CMK (cell line): ENCODE measurements at regions not wholly inside any gene's neighbourhood (a gene's known extent, or its start where the extent isn't known, plus 50 kb on each side); places are given as distances from the start of the nearest gene placed in this dataset.
A peak's percentile ranks its signal among the peaks of the same experiment; 100 is the strongest.
"Not testable (repeated sequence)": the region's sequence is repeated elsewhere in the genome, so short reads cannot be mapped to it uniquely, and the experiment has no call there.

Source experiments
- DNase-seq: peaks from one replicate; pipeline ENCODE4 v3.0.0-alpha.2; 2010; ENCODE audit warnings: low read depth

DNA sequence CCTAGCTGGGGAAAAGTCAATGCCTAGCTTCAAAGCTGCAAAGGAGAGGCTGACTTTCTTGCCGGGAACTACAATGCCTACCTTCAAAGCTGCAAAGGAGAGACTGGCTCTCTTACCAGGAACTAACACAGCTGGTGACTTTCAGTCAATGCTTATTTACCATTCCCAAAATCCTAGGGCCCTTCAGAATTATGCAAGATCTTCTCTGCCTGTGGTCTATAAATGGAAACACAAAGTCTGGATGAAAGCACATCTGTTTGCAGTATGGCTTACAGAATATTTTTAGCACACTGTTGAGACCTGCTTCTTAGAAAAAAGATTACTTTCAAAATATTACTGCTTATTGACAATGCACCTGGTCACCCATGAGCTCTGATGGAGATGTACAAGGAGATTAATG, 259.4 kb downstream of the PLK2 start:
- DNase-seq, result no peak

DNA sequence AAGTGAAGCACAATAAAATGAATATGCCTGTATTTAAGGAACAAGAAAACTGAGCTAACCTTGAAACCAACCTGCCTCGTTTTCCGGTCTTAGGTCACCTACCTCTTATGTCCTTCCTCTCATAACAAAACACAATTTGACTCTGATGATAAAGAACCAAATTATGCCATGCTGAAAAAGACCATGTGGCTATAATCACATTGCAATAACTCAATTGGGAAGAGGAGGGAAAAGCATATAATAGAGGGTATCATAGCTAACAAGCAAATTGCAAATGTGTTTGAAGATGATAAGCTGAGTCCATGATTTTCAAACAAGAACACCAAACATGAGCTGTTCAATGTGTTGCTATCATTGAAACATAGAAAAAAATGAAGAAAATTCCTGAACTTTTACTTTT, 260.8 kb downstream of the PLK2 start:
- no peak for DNase-seq

DNA sequence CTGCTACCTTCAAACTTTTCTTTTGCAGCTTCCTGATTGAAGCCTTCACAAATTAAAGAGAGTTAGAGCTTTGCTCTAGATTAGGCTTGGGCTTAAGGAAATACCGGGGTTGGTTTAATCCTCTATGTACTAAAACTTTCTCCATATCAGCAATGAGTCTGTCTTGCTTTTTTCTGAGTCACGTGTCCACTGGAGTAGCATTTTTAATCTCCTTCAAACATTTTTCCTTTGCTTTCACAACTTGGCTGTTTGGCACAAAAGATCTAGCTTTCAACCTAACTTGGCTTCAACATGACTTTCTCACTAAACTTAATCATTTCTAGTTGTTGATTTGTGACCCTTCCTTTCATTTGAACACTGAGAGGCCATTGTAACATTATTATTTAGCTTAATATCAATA, 261.6 kb downstream of the PLK2 start:
- no peak for DNase-seq

DNA sequence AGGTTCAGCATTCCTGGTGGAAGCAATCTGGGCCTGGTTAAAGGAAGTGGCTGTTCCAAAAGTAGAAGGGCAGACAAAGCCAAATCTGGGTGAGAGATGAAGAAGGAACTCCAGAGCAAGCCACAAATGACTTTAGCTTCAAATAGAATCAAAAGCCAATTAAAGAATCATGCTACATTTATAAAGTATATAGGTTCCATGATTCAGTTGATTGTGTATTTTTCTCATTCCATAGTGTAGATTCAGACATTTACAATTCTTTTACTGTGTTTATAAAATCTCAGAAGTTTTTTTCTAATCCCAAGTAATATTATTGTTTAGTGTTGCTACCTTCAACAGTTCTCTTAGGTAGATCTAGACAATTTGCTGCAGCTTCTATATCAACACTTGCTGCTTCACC, 262.0 kb downstream of the PLK2 start:
- no peak for DNase-seq

- DNase-seq, result no peak
Measured at GRCh38 chr5:58191443-58191842, 268.4 kb downstream of the PLK2 start.

DNA sequence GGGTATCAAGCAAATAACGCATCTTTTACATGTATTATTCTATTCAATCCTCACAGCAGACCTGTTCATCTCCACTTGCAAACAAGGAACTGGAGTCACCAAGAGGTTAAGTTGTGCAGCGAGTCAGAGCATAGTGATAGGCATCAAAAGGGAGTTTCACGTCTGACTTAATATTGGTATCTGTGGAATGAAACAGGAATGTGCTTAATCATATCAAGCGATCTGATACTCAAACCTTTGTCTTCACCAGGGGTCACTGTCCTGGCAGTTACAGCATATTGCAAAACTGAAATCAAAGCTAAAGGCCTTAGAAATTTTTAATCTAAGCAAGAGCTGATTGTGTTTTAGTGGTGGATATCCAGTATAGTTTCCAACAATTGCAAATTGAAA, 271.6 kb downstream of the PLK2 start:
- DNase-seq, result no peak

GRCh38 chr5:58187432-58188261, 272.2 kb downstream of the PLK2 start:
- DNase-seq, result no peak

GRCh38 chr5:58185801-58186200, 274.1 kb downstream of the PLK2 start:
- no peak for DNase-seq

DNA sequence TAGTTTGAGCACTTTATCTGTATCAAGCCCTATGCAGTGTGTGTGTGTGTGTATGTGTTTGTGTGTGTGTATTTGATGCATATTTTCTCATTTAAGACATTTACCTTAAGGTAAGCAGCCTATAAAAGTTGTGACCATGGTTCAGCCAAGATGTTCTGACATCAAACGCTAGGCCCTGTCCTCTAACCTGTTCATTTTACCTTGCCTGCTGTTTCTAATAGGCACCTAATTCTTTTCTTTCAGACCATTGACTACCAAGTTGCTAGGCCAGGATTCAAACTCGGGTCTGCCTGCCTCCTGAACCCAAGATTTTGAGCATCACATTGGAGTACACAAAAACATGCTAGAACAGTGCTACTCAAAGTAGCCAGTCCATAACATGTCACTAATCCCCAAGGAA, 274.5 kb downstream of the PLK2 start:
- no peak for DNase-seq

DNA sequence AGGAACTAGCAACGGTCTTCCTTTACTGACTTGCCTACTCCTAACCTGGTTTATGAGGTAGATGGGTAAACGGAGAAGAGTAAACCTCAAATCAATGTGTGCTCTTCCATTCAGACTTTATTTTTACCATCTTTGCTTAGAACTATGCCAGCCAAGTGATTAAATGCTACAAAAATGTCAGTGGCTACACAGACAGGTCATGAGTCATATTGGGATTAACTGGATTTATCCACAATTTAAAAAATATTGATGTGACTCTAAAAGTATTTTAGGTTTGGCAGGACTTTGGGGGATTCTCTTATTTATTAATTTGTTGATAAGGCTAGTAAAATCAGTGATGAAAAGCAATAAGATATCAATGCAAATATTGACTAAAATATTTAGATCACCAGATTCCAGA, 275.0 kb downstream of the PLK2 start:
- no peak for DNase-seq

DNA sequence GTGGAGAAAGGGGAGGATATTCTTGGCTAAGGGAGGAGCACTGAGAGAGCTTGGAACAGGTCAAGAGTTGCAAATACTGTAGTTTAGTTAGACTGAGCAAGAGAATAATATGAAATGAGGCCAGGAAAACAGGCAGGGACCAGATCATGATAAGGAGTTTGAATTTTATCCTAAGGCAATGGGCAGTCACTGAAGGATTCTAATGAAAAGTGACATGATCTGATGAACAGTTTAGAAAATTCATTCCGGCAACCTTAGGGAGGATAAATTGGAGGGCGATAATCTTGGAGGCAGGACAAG, 276.1 kb downstream of the PLK2 start:
- no peak for DNase-seq

GRCh38 chr5:58183078-58183785, 276.7 kb downstream of the PLK2 start:
- no peak for DNase-seq

- no peak for DNase-seq
Measured at GRCh38 chr5:58182287-58182841, 277.5 kb downstream of the PLK2 start.

GRCh38 chr5:58181578-58182286, 278.2 kb downstream of the PLK2 start:
- DNase-seq, result no peak

DNA sequence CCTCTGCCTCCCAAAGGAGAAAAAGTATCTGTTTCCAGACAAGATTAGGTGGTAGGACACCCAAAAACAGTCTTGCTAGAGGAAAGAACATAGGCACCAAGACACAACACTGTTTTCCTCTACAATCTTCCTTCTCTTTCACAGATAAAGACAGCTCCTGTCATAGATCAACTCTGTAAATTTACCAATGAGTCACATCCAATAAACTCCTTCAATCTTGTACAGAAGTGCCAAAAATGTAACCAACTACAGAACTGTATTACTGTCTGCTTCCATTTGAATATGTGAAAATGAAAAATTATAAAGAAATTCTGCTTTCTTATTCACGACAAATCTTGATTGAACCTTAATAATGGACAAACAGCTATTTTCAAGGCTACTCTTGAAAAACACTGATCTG, 286.9 kb downstream of the PLK2 start:
- no peak for DNase-seq

DNA sequence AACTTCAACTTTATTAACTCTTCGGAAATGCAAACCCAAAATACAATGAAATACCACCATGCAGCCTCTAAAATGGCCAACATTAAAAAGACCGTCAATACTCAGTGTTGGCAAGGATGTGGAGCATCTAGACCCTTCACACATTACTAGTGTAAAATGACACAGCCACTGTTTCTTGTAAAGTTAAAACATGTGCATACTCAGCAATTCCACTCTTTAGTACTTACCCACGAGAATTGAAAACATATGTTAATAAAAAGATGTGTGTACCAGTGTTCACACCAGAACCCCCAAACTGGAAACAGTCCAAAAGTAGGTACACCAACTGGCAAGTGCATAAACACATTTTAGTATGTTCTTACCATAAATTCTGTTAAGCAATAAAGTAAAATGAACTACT, 294.7 kb downstream of the PLK2 start:
- DNase-seq, result no peak

DNA sequence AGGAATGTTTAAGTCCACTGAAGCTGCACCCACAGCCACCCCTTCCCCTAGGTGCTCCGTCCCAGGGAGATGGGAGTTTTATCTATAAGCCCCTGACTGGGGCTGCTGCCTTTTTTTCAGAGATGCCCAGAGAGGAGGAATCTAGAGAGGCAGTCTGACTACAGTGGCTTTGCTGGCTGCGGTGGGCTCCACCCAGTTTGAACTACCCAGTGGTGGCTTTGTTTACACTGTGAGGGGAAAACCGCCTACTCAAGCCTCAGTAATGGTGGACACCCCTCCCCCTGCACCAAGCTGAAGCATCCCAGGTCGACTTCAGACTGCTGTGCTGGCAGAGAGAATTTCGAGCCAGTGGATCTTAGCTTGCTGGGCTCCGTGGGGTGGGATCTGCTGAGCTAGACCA, 298.0 kb downstream of the PLK2 start:
- DNase-seq, result not testable (repeated sequence)

DNA sequence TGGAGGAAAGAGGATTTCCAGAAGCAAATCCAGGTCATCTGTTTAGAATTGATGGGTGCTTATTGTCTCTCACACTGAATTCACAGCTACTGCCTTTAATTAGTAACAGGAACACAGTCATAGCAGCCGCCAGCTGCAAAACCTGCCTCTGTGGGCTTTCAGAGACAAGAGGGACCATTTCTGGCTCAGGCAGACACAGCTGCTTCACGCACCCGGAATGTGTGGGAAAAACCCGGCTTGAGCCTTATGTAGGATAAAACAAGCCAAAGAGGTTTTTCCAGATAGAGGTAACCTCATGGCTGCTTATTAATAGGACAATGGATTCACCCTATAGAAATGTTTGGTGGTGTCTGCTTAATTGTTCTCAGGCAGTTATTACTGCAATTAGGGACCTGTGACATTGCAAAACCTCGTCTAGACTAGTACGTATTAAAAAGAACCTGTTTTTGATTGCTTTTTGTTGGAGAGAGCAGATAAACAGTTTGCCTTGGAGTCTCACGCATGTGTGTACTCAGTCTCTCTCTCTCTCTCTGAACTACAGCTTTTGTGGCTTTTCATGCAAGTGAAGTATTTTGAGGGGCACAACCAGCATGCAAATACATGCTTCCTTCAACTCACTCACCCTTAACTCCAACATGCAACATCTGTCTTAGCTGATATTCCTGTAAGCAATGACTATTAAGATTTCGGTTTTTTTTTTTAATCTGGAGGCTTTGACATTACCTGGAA, 302.7 kb downstream of the PLK2 start:
- no peak for DNase-seq

DNA sequence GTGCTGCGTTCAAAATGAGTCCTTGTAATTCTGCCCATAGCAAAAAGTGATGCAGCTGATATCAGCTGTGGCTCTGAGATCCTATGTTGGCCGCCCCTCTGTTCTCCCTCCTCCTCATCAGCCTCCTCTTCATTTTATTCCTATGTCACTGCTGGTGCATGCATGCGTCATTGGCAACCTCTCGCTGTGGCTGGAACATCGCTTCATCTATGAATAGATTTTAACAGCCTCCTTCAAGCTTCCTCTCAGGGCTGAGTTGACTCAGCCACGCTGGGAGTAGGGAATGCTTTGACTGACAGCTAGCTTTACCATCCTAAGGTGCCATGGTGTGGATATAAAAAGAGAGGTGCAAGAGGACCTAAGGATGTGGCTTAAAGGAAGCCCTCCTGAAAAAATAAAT, 303.5 kb downstream of the PLK2 start:
- DNase-seq, result no peak

GRCh38 chr5:58153255-58153654, 306.6 kb downstream of the PLK2 start:
- peak; percentile 34 for DNase-seq

- DNase-seq, result no peak
Measured at GRCh38 chr5:58151414-58151813, 308.5 kb downstream of the PLK2 start.

DNA sequence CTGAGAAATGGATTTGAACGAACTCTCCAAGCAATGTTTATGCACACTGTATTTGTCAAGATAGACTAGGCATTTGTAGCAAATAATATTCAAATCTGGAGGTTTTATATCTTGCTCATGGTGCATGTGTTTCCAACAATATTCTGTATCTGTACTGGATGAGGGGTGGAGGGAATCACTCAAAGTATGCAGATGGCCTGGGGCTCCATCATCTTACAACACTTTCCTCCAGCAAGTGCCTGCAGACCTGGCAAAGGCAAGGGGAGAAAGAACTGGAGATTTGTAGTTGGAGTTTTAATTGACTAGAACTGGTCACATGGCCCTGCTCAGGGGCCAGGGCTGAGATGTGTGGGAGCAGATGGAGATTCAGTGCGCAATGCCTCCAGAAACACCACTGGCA, 309.0 kb downstream of the PLK2 start:
- no peak for DNase-seq
